ENCODE measurements at regions not wholly inside any gene's neighbourhood (a gene's known extent, or its start where the extent isn't known, plus 50 kb on each side); places are given as distances from the start of the nearest gene placed in this dataset.

DNA sequence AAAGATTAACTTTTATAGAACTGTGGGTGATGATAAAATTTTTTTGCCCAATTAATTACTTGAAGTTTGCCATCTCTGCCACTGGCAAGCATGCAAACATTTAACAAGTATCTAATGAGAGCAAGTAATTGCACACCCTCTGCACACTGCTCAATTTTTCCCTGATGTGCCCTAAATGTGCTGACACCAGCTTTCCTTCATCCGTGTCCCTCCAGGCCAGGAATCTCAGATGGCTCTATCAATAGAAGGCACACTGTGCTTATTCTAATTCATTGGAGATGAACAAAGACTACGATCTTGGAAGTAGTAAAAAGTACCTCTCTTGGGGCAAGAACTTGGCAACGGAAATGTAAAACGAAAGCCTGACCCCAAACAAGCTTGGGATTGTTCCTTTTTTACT is 212.1 kb downstream of the GPR37 start:
- TF ChIP-seq ZNF331 (CRISPR knock-in tag; IDR thresholded peaks at IDR 0.05; ENCODE audit: low read depth) (no peak), POLR2AphosphoS5 (IDR thresholded peaks at IDR 0.05; ENCODE audit: low read depth) (no peak), ZNF114 (CRISPR knock-in tag; IDR thresholded peaks at IDR 0.05) (no peak), EZH2phosphoT487 (IDR thresholded peaks at IDR 0.05; ENCODE audit: unreplicated experiment) (no peak), NANOG (IDR thresholded peaks at IDR 0.05; ENCODE audit: borderline replicate concordance) (no peak), JUNB (IDR thresholded peaks at IDR 0.05; ENCODE audit: unreplicated experiment) (no peak), EZH2 (IDR thresholded peaks at IDR 0.05; ENCODE audit: low read depth, unreplicated experiment) (no peak), STAT1 (IDR thresholded peaks at IDR 0.05; ENCODE audit: unreplicated experiment) (no peak), CREB1 (CRISPR knock-in tag; IDR thresholded peaks at IDR 0.05; ENCODE audit: low read depth) (no peak)
- TF ChIP-seq, protein P1, sequence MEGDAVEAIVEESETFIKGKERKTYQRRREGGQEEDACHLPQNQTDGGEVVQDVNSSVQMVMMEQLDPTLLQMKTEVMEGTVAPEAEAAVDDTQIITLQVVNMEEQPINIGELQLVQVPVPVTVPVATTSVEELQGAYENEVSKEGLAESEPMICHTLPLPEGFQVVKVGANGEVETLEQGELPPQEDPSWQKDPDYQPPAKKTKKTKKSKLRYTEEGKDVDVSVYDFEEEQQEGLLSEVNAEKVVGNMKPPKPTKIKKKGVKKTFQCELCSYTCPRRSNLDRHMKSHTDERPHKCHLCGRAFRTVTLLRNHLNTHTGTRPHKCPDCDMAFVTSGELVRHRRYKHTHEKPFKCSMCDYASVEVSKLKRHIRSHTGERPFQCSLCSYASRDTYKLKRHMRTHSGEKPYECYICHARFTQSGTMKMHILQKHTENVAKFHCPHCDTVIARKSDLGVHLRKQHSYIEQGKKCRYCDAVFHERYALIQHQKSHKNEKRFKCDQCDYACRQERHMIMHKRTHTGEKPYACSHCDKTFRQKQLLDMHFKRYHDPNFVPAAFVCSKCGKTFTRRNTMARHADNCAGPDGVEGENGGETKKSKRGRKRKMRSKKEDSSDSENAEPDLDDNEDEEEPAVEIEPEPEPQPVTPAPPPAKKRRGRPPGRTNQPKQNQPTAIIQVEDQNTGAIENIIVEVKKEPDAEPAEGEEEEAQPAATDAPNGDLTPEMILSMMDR (conservative IDR thresholded peaks at IDR 0.05; ENCODE audit: low read depth in 2 of 2) = no peak
- TF ChIP-seq, protein P2, sequence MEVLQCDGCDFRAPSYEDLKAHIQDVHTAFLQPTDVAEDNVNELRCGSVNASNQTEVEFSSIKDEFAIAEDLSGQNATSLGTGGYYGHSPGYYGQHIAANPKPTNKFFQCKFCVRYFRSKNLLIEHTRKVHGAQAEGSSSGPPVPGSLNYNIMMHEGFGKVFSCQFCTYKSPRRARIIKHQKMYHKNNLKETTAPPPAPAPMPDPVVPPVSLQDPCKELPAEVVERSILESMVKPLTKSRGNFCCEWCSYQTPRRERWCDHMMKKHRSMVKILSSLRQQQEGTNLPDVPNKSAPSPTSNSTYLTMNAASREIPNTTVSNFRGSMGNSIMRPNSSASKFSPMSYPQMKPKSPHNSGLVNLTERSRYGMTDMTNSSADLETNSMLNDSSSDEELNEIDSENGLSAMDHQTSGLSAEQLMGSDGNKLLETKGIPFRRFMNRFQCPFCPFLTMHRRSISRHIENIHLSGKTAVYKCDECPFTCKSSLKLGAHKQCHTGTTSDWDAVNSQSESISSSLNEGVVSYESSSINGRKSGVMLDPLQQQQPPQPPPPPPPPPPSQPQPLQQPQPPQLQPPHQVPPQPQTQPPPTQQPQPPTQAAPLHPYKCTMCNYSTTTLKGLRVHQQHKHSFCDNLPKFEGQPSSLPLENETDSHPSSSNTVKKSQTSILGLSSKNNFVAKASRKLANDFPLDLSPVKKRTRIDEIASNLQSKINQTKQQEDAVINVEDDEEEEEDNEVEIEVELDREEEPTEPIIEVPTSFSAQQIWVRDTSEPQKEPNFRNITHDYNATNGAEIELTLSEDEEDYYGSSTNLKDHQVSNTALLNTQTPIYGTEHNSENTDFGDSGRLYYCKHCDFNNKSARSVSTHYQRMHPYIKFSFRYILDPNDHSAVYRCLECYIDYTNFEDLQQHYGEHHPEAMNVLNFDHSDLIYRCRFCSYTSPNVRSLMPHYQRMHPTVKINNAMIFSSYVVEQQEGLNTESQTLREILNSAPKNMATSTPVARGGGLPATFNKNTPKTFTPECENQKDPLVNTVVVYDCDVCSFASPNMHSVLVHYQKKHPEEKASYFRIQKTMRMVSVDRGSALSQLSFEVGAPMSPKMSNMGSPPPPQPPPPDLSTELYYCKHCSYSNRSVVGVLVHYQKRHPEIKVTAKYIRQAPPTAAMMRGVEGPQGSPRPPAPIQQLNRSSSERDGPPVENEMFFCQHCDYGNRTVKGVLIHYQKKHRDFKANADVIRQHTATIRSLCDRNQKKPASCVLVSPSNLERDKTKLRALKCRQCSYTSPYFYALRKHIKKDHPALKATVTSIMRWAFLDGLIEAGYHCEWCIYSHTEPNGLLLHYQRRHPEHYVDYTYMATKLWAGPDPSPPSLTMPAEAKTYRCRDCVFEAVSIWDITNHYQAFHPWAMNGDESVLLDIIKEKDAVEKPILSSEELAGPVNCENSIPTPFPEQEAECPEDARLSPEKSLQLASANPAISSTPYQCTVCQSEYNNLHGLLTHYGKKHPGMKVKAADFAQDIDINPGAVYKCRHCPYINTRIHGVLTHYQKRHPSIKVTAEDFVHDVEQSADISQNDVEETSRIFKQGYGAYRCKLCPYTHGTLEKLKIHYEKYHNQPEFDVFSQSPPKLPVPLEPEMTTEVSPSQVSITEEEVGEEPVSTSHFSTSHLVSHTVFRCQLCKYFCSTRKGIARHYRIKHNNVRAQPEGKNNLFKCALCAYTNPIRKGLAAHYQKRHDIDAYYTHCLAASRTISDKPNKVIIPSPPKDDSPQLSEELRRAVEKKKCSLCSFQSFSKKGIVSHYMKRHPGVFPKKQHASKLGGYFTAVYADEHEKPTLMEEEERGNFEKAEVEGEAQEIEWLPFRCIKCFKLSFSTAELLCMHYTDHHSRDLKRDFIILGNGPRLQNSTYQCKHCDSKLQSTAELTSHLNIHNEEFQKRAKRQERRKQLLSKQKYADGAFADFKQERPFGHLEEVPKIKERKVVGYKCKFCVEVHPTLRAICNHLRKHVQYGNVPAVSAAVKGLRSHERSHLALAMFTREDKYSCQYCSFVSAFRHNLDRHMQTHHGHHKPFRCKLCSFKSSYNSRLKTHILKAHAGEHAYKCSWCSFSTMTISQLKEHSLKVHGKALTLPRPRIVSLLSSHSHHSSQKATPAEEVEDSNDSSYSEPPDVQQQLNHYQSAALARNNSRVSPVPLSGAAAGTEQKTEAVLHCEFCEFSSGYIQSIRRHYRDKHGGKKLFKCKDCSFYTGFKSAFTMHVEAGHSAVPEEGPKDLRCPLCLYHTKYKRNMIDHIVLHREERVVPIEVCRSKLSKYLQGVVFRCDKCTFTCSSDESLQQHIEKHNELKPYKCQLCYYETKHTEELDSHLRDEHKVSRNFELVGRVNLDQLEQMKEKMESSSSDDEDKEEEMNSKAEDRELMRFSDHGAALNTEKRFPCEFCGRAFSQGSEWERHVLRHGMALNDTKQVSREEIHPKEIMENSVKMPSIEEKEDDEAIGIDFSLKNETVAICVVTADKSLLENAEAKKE (CRISPR knock-in tag; IDR thresholded peaks at IDR 0.05) = no peak
- TF ChIP-seq, protein P3, sequence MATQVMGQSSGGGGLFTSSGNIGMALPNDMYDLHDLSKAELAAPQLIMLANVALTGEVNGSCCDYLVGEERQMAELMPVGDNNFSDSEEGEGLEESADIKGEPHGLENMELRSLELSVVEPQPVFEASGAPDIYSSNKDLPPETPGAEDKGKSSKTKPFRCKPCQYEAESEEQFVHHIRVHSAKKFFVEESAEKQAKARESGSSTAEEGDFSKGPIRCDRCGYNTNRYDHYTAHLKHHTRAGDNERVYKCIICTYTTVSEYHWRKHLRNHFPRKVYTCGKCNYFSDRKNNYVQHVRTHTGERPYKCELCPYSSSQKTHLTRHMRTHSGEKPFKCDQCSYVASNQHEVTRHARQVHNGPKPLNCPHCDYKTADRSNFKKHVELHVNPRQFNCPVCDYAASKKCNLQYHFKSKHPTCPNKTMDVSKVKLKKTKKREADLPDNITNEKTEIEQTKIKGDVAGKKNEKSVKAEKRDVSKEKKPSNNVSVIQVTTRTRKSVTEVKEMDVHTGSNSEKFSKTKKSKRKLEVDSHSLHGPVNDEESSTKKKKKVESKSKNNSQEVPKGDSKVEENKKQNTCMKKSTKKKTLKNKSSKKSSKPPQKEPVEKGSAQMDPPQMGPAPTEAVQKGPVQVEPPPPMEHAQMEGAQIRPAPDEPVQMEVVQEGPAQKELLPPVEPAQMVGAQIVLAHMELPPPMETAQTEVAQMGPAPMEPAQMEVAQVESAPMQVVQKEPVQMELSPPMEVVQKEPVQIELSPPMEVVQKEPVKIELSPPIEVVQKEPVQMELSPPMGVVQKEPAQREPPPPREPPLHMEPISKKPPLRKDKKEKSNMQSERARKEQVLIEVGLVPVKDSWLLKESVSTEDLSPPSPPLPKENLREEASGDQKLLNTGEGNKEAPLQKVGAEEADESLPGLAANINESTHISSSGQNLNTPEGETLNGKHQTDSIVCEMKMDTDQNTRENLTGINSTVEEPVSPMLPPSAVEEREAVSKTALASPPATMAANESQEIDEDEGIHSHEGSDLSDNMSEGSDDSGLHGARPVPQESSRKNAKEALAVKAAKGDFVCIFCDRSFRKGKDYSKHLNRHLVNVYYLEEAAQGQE (IDR thresholded peaks at IDR 0.05; ENCODE audit: unreplicated experiment) = no peak
- TF ChIP-seq, protein P4, sequence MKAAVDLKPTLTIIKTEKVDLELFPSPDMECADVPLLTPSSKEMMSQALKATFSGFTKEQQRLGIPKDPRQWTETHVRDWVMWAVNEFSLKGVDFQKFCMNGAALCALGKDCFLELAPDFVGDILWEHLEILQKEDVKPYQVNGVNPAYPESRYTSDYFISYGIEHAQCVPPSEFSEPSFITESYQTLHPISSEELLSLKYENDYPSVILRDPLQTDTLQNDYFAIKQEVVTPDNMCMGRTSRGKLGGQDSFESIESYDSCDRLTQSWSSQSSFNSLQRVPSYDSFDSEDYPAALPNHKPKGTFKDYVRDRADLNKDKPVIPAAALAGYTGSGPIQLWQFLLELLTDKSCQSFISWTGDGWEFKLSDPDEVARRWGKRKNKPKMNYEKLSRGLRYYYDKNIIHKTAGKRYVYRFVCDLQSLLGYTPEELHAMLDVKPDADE (IDR thresholded peaks at IDR 0.05) = no peak
- no peaks in the 10 kb centered on the region for H3K27me3 ChIP-seq (ENCODE audit: insufficient read depth)
- no peak overlapping the region for H3K4me3 ChIP-seq
- Mint-ChIP-seq H3K4me1 (peaks cover 5% of the 10 kb centered on the region; the same call in 2 of the 3 replicates), H3K4me3 (no peak overlapping the region), H3K27me3 (ENCODE audit: insufficient read depth, low read depth, poor library complexity) (no peaks in the 10 kb centered on the region), H3K27ac (no peak overlapping the region), H3K9me3 (no peaks in the 10 kb centered on the region), H3K36me3 (ENCODE audit: low read depth) (no peaks in the 10 kb centered on the region)
- H3K4me2 ChIP-seq = no peak overlapping the region
- DNase-seq (ENCODE audit: low spot score) (no peak), ATAC-seq (no peak)
- no peaks in the 10 kb centered on the region for H3F3A ChIP-seq (replicated peaks; ENCODE audit: low read depth)
- no peaks in the 10 kb centered on the region for H3K36me3 ChIP-seq (ENCODE audit: insufficient read depth)
- peaks cover 2% of the 10 kb centered on the region; the same call in 1 of the 2 replicates for H3K9me2 ChIP-seq (ENCODE audit: insufficient read depth)
- H3K4me1 ChIP-seq (ENCODE audit: insufficient read depth) = no peaks in the 10 kb centered on the region
- no peak overlapping the region for H3K27ac ChIP-seq (ENCODE audit: low read depth)
- no peak overlapping the region for H2AFZ ChIP-seq
- H3K79me2 ChIP-seq (replicated peaks; ENCODE audit: insufficient read depth) = no peaks in the 10 kb centered on the region
- H4K20me1 ChIP-seq (replicated peaks; ENCODE audit: insufficient read depth) = no peaks in the 10 kb centered on the region

Measured in GM23338 (cell line).